OCI-LY1 (cell line): ENCODE measurements at regions not wholly inside any gene's neighbourhood (a gene's known extent, or its start where the extent isn't known, plus 50 kb on each side); places are given as distances from the start of the nearest gene placed in this dataset.
"Not testable (repeated sequence)": the region's sequence is repeated elsewhere in the genome, so short reads cannot be mapped to it uniquely, and the experiment has no call there.

Source experiments
- H2AFZ ChIP-seq: fragments of 200-600 bp; sonication (generic), shearing (Covaris generic); 2 replicates; pipeline ENCODE4 v1.6.0; 2014; ENCODE audit warnings: antibody characterized with exemption, mild to moderate bottlenecking, low read length
- H3F3A ChIP-seq: fragments of 200-600 bp; sonication (generic), shearing (Covaris generic); 2 replicates; pipeline ENCODE4 v1.6.0; 2014; ENCODE audit warnings: mild to moderate bottlenecking, antibody characterized with exemption, low read length, moderate library complexity; ENCODE audit not compliant: insufficient read depth
- H3K27ac ChIP-seq: fragments of 200-600 bp; sonication (generic); 2 replicates; pipeline ENCODE4 v1.5.1; 2014; ENCODE audit warnings: low read length, mixed run types, mild to moderate bottlenecking, low read depth; ENCODE audit not compliant: poor library complexity, severe bottlenecking
- H3K27me3 ChIP-seq: fragments of 200-600 bp; sonication (generic); 2 replicates; pipeline ENCODE4 v1.6.0; 2014; ENCODE audit warnings: antibody characterized with exemption, mild to moderate bottlenecking, low read length, moderate library complexity; ENCODE audit not compliant: insufficient read depth
- H3K36me3 ChIP-seq: fragments of 200-600 bp; sonication (generic); 2 replicates; pipeline ENCODE4 v1.6.1; 2014; ENCODE audit warnings: mild to moderate bottlenecking, antibody characterized with exemption, low read length, moderate library complexity, mixed read lengths; ENCODE audit not compliant: insufficient read depth
- H3K4me1 ChIP-seq: fragments of 200-600 bp; sonication (generic); 2 replicates; pipeline ENCODE4 v1.5.1; 2014; ENCODE audit warnings: mild to moderate bottlenecking, low read length, moderate library complexity; ENCODE audit not compliant: insufficient read depth, severe bottlenecking
- H3K4me2 ChIP-seq: fragments of 200-600 bp; sonication (generic), shearing (Covaris generic); 2 replicates; pipeline ENCODE4 v1.6.1; 2014; ENCODE audit warnings: low read length
- H3K4me3 ChIP-seq: fragments of 200-600 bp; sonication (generic); 2 replicates; pipeline ENCODE4 v1.5.1; 2014; ENCODE audit warnings: low read length, low read depth, mild to moderate bottlenecking, mixed read lengths; ENCODE audit not compliant: poor library complexity, severe bottlenecking
- H3K79me2 ChIP-seq: fragments of 200-600 bp; shearing (Covaris generic); 2 replicates; pipeline ENCODE4 v1.6.1; 2016; ENCODE audit warnings: mixed run types, low read length, mixed read lengths; ENCODE audit not compliant: insufficient read depth
- H3K9ac ChIP-seq: fragments of 200-600 bp; sonication (generic), shearing (Covaris generic); 2 replicates; pipeline ENCODE4 v1.6.1; 2014; ENCODE audit warnings: mild to moderate bottlenecking, low read length, mixed read lengths
- H3K9me2 ChIP-seq: fragments of 200-600 bp; sonication (generic), shearing (Covaris generic); 2 replicates; pipeline ENCODE4 v1.6.1; 2014; ENCODE audit warnings: low read depth, mild to moderate bottlenecking, low read length, mixed read lengths
- H3K9me3 ChIP-seq: fragments of 200-600 bp; shearing (Covaris generic); 2 replicates; pipeline ENCODE4 v1.6.1; 2014; ENCODE audit warnings: low read length, mixed read lengths
- H4K20me1 ChIP-seq: fragments of 200-600 bp; sonication (generic), shearing (Covaris generic); 2 replicates; pipeline ENCODE4 v1.6.0; 2016; ENCODE audit warnings: mild to moderate bottlenecking, low read length; ENCODE audit not compliant: insufficient read depth
- CTCF ChIP-seq: fragments of 200-600 bp; sonication (generic), shearing (Covaris generic); IDR thresholded peaks from 2 replicates; pipeline ENCODE4 v1.5.1; 2017; ENCODE audit warnings: mild to moderate bottlenecking, antibody characterized with exemption, low read length, moderate library complexity, mixed read lengths
- EZH2 ChIP-seq: fragments of 200-600 bp; sonication (generic), shearing (Covaris generic); IDR thresholded peaks from 2 replicates; pipeline ENCODE4 v1.8.0; 2017; ENCODE audit warnings: borderline replicate concordance, mixed run types, mild to moderate bottlenecking, antibody characterized with exemption, low read length, moderate library complexity, mixed read lengths

GRCh38 chr5:128857076-128857677 is 108.1 kb upstream of the SLC27A6 start:
- Histone ChIP-seq H3K4me1 (no peaks in the 10 kb centered on the region), H2AFZ (no peak overlapping the region), H3K4me2 (no peak overlapping the region), H3K9me3 (no peaks in the 10 kb centered on the region), H3F3A (no peaks in the 10 kb centered on the region), H3K79me2 (no peaks in the 10 kb centered on the region), H3K4me3 (no peak overlapping the region), H3K27ac (no peak overlapping the region), H3K27me3 (no peaks in the 10 kb centered on the region), H4K20me1 (no peaks in the 10 kb centered on the region), H3K36me3 (no peaks in the 10 kb centered on the region), H3K9me2 (no peaks in the 10 kb centered on the region), H3K9ac (no peak overlapping the region)
- TF ChIP-seq EZH2 (no peak), CTCF (no peak)

GRCh38 chr5:128858995-128859394 is 106.3 kb upstream of the SLC27A6 start:
- H3K4me2 ChIP-seq: no peak overlapping the region
- H3K4me3 ChIP-seq: no peak overlapping the region
- H3K27me3 ChIP-seq: no peaks in the 10 kb centered on the region
- no peak for TF ChIP-seq EZH2
- no peak for TF ChIP-seq CTCF
- H3K9ac ChIP-seq: no peak overlapping the region
- no peaks in the 10 kb centered on the region for H3K9me2 ChIP-seq
- H3K4me1 ChIP-seq: no peaks in the 10 kb centered on the region
- H3K27ac ChIP-seq: no peak overlapping the region
- H2AFZ ChIP-seq: no peak overlapping the region
- no peaks in the 10 kb centered on the region for H4K20me1 ChIP-seq
- H3K36me3 ChIP-seq: no peaks in the 10 kb centered on the region
- no peaks in the 10 kb centered on the region for H3F3A ChIP-seq
- H3K79me2 ChIP-seq: no peaks in the 10 kb centered on the region
- no peaks in the 10 kb centered on the region for H3K9me3 ChIP-seq

GRCh38 chr5:128861155-128861554 is 104.1 kb upstream of the SLC27A6 start:
- not testable (repeated sequence) for H3K9me3 ChIP-seq, H4K20me1 ChIP-seq, H3K27ac ChIP-seq, H3K4me3 ChIP-seq, H3K27me3 ChIP-seq, H3K79me2 ChIP-seq, H3F3A ChIP-seq, H3K9me2 ChIP-seq, H3K4me1 ChIP-seq, H2AFZ ChIP-seq, H3K4me2 ChIP-seq, H3K9ac ChIP-seq, H3K36me3 ChIP-seq

- Histone ChIP-seq H3K9me3 (no peaks in the 10 kb centered on the region), H3F3A (no peaks in the 10 kb centered on the region), H3K27ac (no peak overlapping the region), H2AFZ (no peak overlapping the region), H3K79me2 (no peaks in the 10 kb centered on the region), H3K4me3 (no peak overlapping the region), H3K9ac (no peak overlapping the region), H3K4me2 (no peak overlapping the region), H3K4me1 (no peaks in the 10 kb centered on the region), H3K9me2 (no peaks in the 10 kb centered on the region), H3K36me3 (no peaks in the 10 kb centered on the region), H3K27me3 (no peaks in the 10 kb centered on the region), H4K20me1 (no peaks in the 10 kb centered on the region)
- TF ChIP-seq CTCF: no peak
- TF ChIP-seq EZH2: no peak
These were observed 95.3 kb upstream of the SLC27A6 start for GRCh38 chr5:128869970-128870369.
